HepG2 (cell line): ENCODE measurements at regions not wholly inside any gene's neighbourhood (a gene's known extent, or its start where the extent isn't known, plus 50 kb on each side); places are given as distances from the start of the nearest gene placed in this dataset.

Source experiments
- ATAC-seq: fragments of 200-7000 bp; cut with Tn5 transposase; 3 replicates; pipeline ENCODE4 v1.9.1; 2020; ENCODE audit warnings: mild to moderate bottlenecking, moderate library complexity
- BruUV-seq: library from RNA; stranded (reverse); fragments of 400-500 nt; replicated peaks from 2 replicates; lab custom pipeline; 2021; lab: Mats Ljungman, UMichigan
- CTCF ChIA-PET: fragments of 300-600 bp; formaldehyde crosslinking; extraction: SDS; loops from one replicate; lab custom pipeline; 2021; ENCODE audit warnings: low total read pairs, inconsistent platforms, low intra/inter-chr PET ratio; lab: Yijun Ruan, JAX
- POLR2A ChIA-PET: fragments of 350-600 bp; sonication (Branson Sonifier 250); formaldehyde crosslinking; loops from one replicate; lab custom pipeline; 2020; ENCODE audit warnings: antibody characterized with exemption, inconsistent platforms; lab: Yijun Ruan, JAX
- DNase-seq: peaks from one replicate; pipeline ENCODE4 v3.0.0-alpha.2; 2015; ENCODE audit warnings: low spot score
- FAIRE-seq: peaks from 3 replicates; lab custom pipeline; 2011; peaks lifted over from hg19 to GRCh38; lab: Jason Lieb, UNC
- H2AFZ ChIP-seq: one replicate; pipeline ENCODE4 v1.6.1; 2011; ENCODE audit warnings: low read length, inconsistent platforms
- H3K27ac ChIP-seq: fragments of 300-600 bp; 3 replicates; pipeline ENCODE4 v1.8.0; 2011; ENCODE audit warnings: mixed run types, mild to moderate bottlenecking, mixed read lengths, low read length, inconsistent platforms; ENCODE audit not compliant: insufficient read depth; ENCODE audit errors: extremely low read length
- H3K27me3 ChIP-seq, 2 experiments: fragments of 200-600 bp in 1 of 2; 2 replicates in 1 of 2; 3 replicates in 1 of 2; pipeline versions ENCODE4 v1.6.0 to v1.8.0; 2011; ENCODE audit warnings: low read length in 2 of 2, mild to moderate bottlenecking in 2 of 2, moderate library complexity in 2 of 2, inconsistent platforms in 1 of 2; ENCODE audit not compliant: insufficient read depth in 2 of 2, control insufficient read depth in 1 of 2
- H3K36me3 ChIP-seq, 2 experiments: fragments of 200-600 bp in 1 of 2; replicated peaks in 1 of 2; 2 replicates in 1 of 2; 3 replicates in 1 of 2; pipeline versions ENCODE4 v1.5.1 to v1.8.0; 2011; ENCODE audit warnings: low read length in 2 of 2, inconsistent platforms in 1 of 2; ENCODE audit not compliant: insufficient read depth in 2 of 2, control insufficient read depth in 1 of 2
- H3K4me1 ChIP-seq: 2 replicates; pipeline ENCODE4 v1.5.1; 2012; ENCODE audit warnings: low read length, inconsistent platforms; ENCODE audit not compliant: insufficient read depth
- H3K4me2 ChIP-seq: 2 replicates; pipeline ENCODE4 v1.6.0; 2011; ENCODE audit warnings: low read depth, low read length, inconsistent platforms
- H3K4me3 ChIP-seq, 3 experiments: fragments of 200-600 bp in 1 of 3; sonication (generic), shearing (Covaris generic) in 1 of 3; replicated peaks in 1 of 3; 2 replicates each; pipeline ENCODE4 v1.5.1; 2011 to 2016; ENCODE audit warnings: low read length in 3 of 3, inconsistent platforms in 2 of 3, low read depth in 2 of 3, mild to moderate bottlenecking in 2 of 3, control low read depth in 1 of 3, mixed read lengths in 1 of 3; ENCODE audit not compliant: insufficient read depth in 1 of 3
- H3K79me2 ChIP-seq: one replicate; pipeline ENCODE4 v1.6.1; 2011; ENCODE audit warnings: low read length, inconsistent platforms; ENCODE audit not compliant: insufficient read depth
- H3K9ac ChIP-seq: 2 replicates; pipeline ENCODE4 v1.6.0; 2011; ENCODE audit warnings: mild to moderate bottlenecking, low read depth, low read length, inconsistent platforms; ENCODE audit not compliant: insufficient read depth
- H3K9me3 ChIP-seq: 2 replicates; pipeline ENCODE4 v1.5.1; 2012; ENCODE audit warnings: mild to moderate bottlenecking, low read length
- H4K20me1 ChIP-seq: 2 replicates; pipeline ENCODE4 v1.6.0; 2011; ENCODE audit warnings: inconsistent platforms, mild to moderate bottlenecking, low read length, moderate library complexity; ENCODE audit not compliant: insufficient read depth
- CHCHD3 ChIP-seq: sonication (generic); formaldehyde crosslinking; IDR thresholded peaks from 2 replicates; pipeline ENCODE4 v1.8.0; 2022; ENCODE audit warnings: mild to moderate bottlenecking, missing genetic modification reagents, moderate library complexity
- GLI4 ChIP-seq: sonication (generic); formaldehyde crosslinking; IDR thresholded peaks from 2 replicates; pipeline ENCODE4 v1.5.1; 2020; ENCODE audit warnings: missing genetic modification reagents, mild to moderate bottlenecking, moderate library complexity, borderline replicate concordance
- GTF3A ChIP-seq: sonication (generic); formaldehyde crosslinking; conservative IDR thresholded peaks from 2 replicates; pipeline ENCODE4 v1.4.0; 2020; ENCODE audit warnings: mild to moderate bottlenecking, missing genetic modification reagents
- KAT8 ChIP-seq: IDR thresholded peaks from 2 replicates; pipeline ENCODE4 v1.6.1; 2016; ENCODE audit warnings: missing genetic modification reagents, missing compliant biosample characterization
- REPIN1 ChIP-seq: sonication (generic); formaldehyde crosslinking; IDR thresholded peaks from 2 replicates; pipeline ENCODE4 v1.8.0; 2022; ENCODE audit warnings: missing genetic modification reagents, low read depth, mild to moderate bottlenecking, borderline replicate concordance
- SPEN ChIP-seq: sonication (generic); formaldehyde crosslinking; IDR thresholded peaks from 2 replicates; pipeline ENCODE4 v1.5.1; 2020; ENCODE audit warnings: low read depth, mild to moderate bottlenecking, missing genetic modification reagents
- YEATS4 ChIP-seq: sonication (generic); formaldehyde crosslinking; IDR thresholded peaks from 2 replicates; pipeline ENCODE4 v1.4.0; 2020; ENCODE audit warnings: missing genetic modification reagents, borderline replicate concordance
- ZBTB39 ChIP-seq: sonication (generic); formaldehyde crosslinking; IDR thresholded peaks from 2 replicates; pipeline ENCODE4 v1.5.0; 2020; ENCODE audit warnings: missing genetic modification reagents
- ZKSCAN1 ChIP-seq: fragments of 150-350 bp; IDR thresholded peaks from 2 replicates; pipeline ENCODE4 v1.6.1; 2014; ENCODE audit warnings: low read length
- ZNF142 ChIP-seq: sonication (generic); formaldehyde crosslinking; IDR thresholded peaks from 2 replicates; pipeline ENCODE4 v1.4.0; 2020; ENCODE audit warnings: missing genetic modification reagents
- ZNF34 ChIP-seq: sonication (generic); formaldehyde crosslinking; IDR thresholded peaks from 2 replicates; pipeline ENCODE4 v1.4.0; 2020; ENCODE audit warnings: mild to moderate bottlenecking, missing genetic modification reagents, borderline replicate concordance
- WGBS: methylation state at CpG from one replicate; pipeline ENCODE4 v1.1.6; 2017; ENCODE audit warnings: low lambda C conversion rate; 5-methylcytosine and 5-hydroxymethylcytosine counted together
- in situ Hi-C: cut with HindIII; loops from 2 replicates; pipeline ENCODE4 v1.10.0; 2017; ENCODE audit warnings: low pct_unique_long_range_greater_than_20kb; ENCODE audit not compliant: extremely low pct_ligation_motif_present
- intact Hi-C: fragments of 100-400 bp; cut with micrococcal nuclease; formaldehyde crosslinking; loops from one replicate; pipeline ENCODE4 v1.10.0; 2022; ENCODE audit not compliant: unreplicated experiment

- Histone ChIP-seq H3K27me3 (no peaks in the 10 kb centered on the region), H3K79me2 (no peaks in the 10 kb centered on the region), H3K4me3 (no peak overlapping the region), H2AFZ (no peak overlapping the region), H3K9ac (no peak overlapping the region), H3K27ac (no peak overlapping the region), H4K20me1 (no peaks in the 10 kb centered on the region), H3K9me3 (peaks cover 91% of the 10 kb centered on the region), H3K36me3 (no peaks in the 10 kb centered on the region), H3K4me2 (no peak overlapping the region), H3K4me1 (no peaks in the 10 kb centered on the region)
- no peak for FAIRE-seq
- ATAC-seq, result no peak
- ChIA-PET CTCF (no interaction called here), POLR2A (no interaction called here)
- WGBS, result 0% methylated on average over 1 of the region's 1 CpG
- intact Hi-C loops, result no loop called here
- DNase-seq, result no peak
- no peak for TF ChIP-seq GTF3A
- in situ Hi-C loops, result no loop called here
- no TSS peak for BruUV-seq
Observed at GRCh38 chr14:84251411-84252115, 1278.4 kb upstream of the FLRT2 start.

GRCh38 chr14:84252706-84253105 lies 1277.2 kb upstream of the FLRT2 start:
- Histone ChIP-seq H3K9ac (no peak overlapping the region), H3K4me1 (no peaks in the 10 kb centered on the region), H2AFZ (no peak overlapping the region), H3K4me2 (no peak overlapping the region), H3K27me3 (no peaks in the 10 kb centered on the region), H3K4me3 (no peak overlapping the region), H3K36me3 (no peaks in the 10 kb centered on the region), H3K9me3 (peaks cover 90% of the 10 kb centered on the region), H4K20me1 (no peaks in the 10 kb centered on the region), H3K79me2 (no peaks in the 10 kb centered on the region), H3K27ac (no peak overlapping the region)
- in situ Hi-C loops (no loop called here), intact Hi-C loops (no loop called here)
- DNase-seq, result no peak
- CTCF ChIA-PET, result no interaction called here
- BruUV-seq, result no TSS peak
- POLR2A ChIA-PET, result no interaction called here
- 0% methylated on average over 2 of the region's 2 CpGs for WGBS
- no peak for FAIRE-seq
- ATAC-seq, result no peak
- TF ChIP-seq YEATS4 (CRISPR knock-in tag), result no peak
- TF ChIP-seq ZNF142 (CRISPR knock-in tag), result no peak
- no peak for TF ChIP-seq KAT8 (CRISPR knock-in tag)
- no peak for TF ChIP-seq GLI4
- no peak for TF ChIP-seq ZKSCAN1
- TF ChIP-seq ZNF34 (CRISPR knock-in tag), result no peak
- TF ChIP-seq REPIN1 (CRISPR knock-in tag), result no peak
- no peak for TF ChIP-seq ZBTB39
- TF ChIP-seq CHCHD3 (CRISPR knock-in tag), result no peak
- TF ChIP-seq SPEN (CRISPR knock-in tag), result no peak
